ENCODE measurements at regions not wholly inside any gene's neighbourhood (a gene's known extent, or its start where the extent isn't known, plus 50 kb on each side); places are given as distances from the start of the nearest gene placed in this dataset.

DNA sequence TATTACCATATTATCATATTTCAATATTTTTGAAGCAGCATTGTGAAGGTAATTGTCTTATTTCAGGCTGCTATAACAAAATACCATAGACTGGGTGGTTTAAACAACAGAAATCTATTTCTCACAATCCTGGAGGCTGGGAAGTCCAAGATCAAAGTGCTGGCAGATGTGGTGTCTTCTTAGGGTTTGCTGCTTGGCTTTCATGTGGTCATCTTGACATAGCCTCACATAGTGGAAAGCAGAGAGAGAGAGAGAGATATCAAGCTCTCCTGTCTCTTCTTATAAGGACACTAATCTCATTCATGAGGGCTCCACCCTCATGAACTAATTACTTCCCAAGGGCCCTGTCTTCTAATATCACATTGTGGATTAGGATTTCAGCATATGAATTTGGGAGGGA lies 119.7 kb upstream of the NUDT6 start:
- DNase-seq (ENCODE audit: low spot score), result no peak
- POLR2A ChIA-PET (ENCODE audit: low non-redundant PET), result no interaction called here
- CTCF ChIA-PET, result interaction anchor here (0.6 kb wide), 1 partner anchor 594 kb away, joined by 4 read pairs; no protein-coding TSS in a partner anchor
- H3K27ac ChIP-seq, result no peak overlapping the region
- TF ChIP-seq CTCF (conservative IDR thresholded peaks at IDR 0.05; ENCODE audit: low read depth), result no peak

DNA sequence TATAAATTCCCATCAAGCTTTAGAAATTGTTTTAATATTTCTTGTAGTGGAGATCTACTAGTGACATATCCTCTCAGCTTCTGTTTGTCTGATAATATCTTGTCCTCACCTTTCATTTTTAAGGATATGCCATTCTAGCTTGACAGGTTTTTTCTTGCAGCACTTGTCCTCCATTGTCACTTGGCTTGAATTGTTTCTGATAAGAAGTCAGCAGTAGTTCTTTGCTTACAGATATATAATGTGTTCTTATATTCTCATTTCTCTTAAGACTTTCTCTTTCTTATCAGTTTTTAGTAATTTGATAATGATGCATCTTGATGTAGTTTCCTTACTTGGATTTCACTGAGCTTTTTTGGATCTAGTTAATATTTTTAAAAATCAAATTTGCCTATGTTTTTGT lies 120.6 kb upstream of the NUDT6 start:
- TF ChIP-seq CTCF (conservative IDR thresholded peaks at IDR 0.05; ENCODE audit: low read depth), result no peak
- no peak for DNase-seq (ENCODE audit: low spot score)
- ChIA-PET CTCF (no interaction called here), POLR2A (ENCODE audit: low non-redundant PET) (no interaction called here)
- H3K27ac ChIP-seq, result no peak overlapping the region

DNA sequence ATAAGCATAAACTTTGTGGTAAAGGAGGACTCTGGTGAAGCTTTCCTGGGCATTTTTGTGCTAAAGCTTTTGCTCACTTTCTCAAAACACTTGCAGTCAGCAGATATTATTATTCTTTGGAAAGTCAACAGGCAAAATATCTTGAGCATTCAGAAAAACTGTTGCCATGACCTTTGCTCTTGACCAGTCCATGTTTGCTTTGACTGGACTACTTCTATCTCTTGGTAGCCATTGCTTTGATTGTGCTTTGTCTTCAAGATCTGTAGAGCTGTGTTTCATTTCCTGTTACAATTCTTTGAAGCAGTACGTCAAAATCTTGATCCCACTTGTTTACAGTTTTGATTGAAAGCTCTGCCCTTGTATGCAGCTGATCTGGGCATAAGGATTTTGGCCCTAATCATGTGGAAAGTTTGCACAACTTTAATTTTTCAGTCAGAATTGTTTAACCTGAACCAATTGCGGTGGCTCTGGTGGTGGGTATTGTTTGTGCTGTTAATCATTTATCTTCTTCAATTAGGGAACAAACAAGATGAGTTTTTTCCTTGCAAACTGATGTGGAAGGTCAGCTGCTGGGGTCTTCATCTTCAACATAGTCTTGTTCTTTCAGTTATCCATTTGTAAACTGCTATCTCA lies 121.5 kb upstream of the NUDT6 start:
- ChIA-PET CTCF (interaction anchor here (0.7 kb wide), 1 partner anchor 1306 kb away, joined by 3 read pairs; no protein-coding TSS in a partner anchor), POLR2A (ENCODE audit: low non-redundant PET) (no interaction called here)
- no peak overlapping the region for H3K27ac ChIP-seq
- no peak for TF ChIP-seq CTCF (conservative IDR thresholded peaks at IDR 0.05; ENCODE audit: low read depth)
- no peak for DNase-seq (ENCODE audit: low spot score)

- ChIA-PET POLR2A (ENCODE audit: low non-redundant PET) (no interaction called here), CTCF (interaction anchor here (0.5 kb wide), 1 partner anchor 693 kb away, joined by 3 read pairs; no protein-coding TSS in a partner anchor)
Measured at GRCh38 chr4:123046096-123046495, 123.7 kb upstream of the NUDT6 start.

GRCh38 chr4:123050018-123050417 lies 127.6 kb upstream of the NUDT6 start:
- ChIA-PET CTCF (interaction anchor here (0.6 kb wide), 1 partner anchor 25 kb away, joined by 3 read pairs; no protein-coding TSS in a partner anchor), POLR2A (ENCODE audit: low non-redundant PET) (no interaction called here)

More at GRCh38 chr4:123046096-123046495, 123.7 kb upstream of the NUDT6 start:
- no peak for DNase-seq (ENCODE audit: low spot score)
- no peak overlapping the region for H3K27ac ChIP-seq
- no peak for TF ChIP-seq CTCF (conservative IDR thresholded peaks at IDR 0.05; ENCODE audit: low read depth)

GRCh38 chr4:123052007-123052406 lies 129.6 kb upstream of the NUDT6 start:
- DNase-seq (ENCODE audit: low spot score), result no peak
- H3K27ac ChIP-seq, result no peak overlapping the region
- ChIA-PET CTCF (no interaction called here), POLR2A (ENCODE audit: low non-redundant PET) (no interaction called here)
- TF ChIP-seq CTCF (conservative IDR thresholded peaks at IDR 0.05; ENCODE audit: low read depth), result no peak

More at GRCh38 chr4:123050018-123050417, 127.6 kb upstream of the NUDT6 start:
- TF ChIP-seq CTCF (conservative IDR thresholded peaks at IDR 0.05; ENCODE audit: low read depth), result no peak
- no peak for DNase-seq (ENCODE audit: low spot score)
- no peak overlapping the region for H3K27ac ChIP-seq

Measured in RWPE1 (cell line).